ENCODE measurements at regions not wholly inside any gene's neighbourhood (a gene's known extent, or its start where the extent isn't known, plus 50 kb on each side); places are given as distances from the start of the nearest gene placed in this dataset.

- no peak overlapping the region for H3K4me3 ChIP-seq (replicated peaks; ENCODE audit: low read depth, low read length)
Measured at GRCh38 chr2:150271952-150272802, 215.3 kb downstream of the RND3 start.

GRCh38 chr2:150267651-150268415 lies 219.6 kb downstream of the RND3 start:
- Histone ChIP-seq H3K27me3 (replicated peaks; ENCODE audit: control insufficient read depth, insufficient read depth, low read length) (no peaks in the 10 kb centered on the region; the same call in 1 of the 2 replicates), H3K36me3 (ENCODE audit: control insufficient read depth, insufficient read depth, low read length) (no peaks in the 10 kb centered on the region), H3K4me3 (replicated peaks; ENCODE audit: low read depth, low read length) (no peak overlapping the region)
- no peak for DNase-seq (ENCODE audit: extremely low read depth, insufficient read length)
- no peak for TF ChIP-seq CTCF (IDR thresholded peaks at IDR 0.05; ENCODE audit: insufficient read depth, low read length, poor library complexity, severe bottlenecking)

More at GRCh38 chr2:150271952-150272802, 215.3 kb downstream of the RND3 start:
- no peaks in the 10 kb centered on the region for H3K36me3 ChIP-seq (ENCODE audit: control insufficient read depth, insufficient read depth, low read length)
- DNase-seq (ENCODE audit: extremely low read depth, insufficient read length), result no peak
- H3K27me3 ChIP-seq (replicated peaks; ENCODE audit: control insufficient read depth, insufficient read depth, low read length), result no peaks in the 10 kb centered on the region; the same call in 1 of the 2 replicates
- no peak for TF ChIP-seq CTCF (IDR thresholded peaks at IDR 0.05; ENCODE audit: insufficient read depth, low read length, poor library complexity, severe bottlenecking)

- Histone ChIP-seq H3K27me3 (replicated peaks; ENCODE audit: control insufficient read depth, insufficient read depth, low read length) (no peaks in the 10 kb centered on the region; the same call in 1 of the 2 replicates), H3K36me3 (ENCODE audit: control insufficient read depth, insufficient read depth, low read length) (no peaks in the 10 kb centered on the region), H3K4me3 (replicated peaks; ENCODE audit: low read depth, low read length) (no peak overlapping the region)
- DNase-seq (ENCODE audit: extremely low read depth, insufficient read length), result no peak
- no peak for TF ChIP-seq CTCF (IDR thresholded peaks at IDR 0.05; ENCODE audit: insufficient read depth, low read length, poor library complexity, severe bottlenecking)
Measured at GRCh38 chr2:150266931-150267330, 220.5 kb downstream of the RND3 start.

GRCh38 chr2:150264442-150264841 lies 223.0 kb downstream of the RND3 start:
- H3K36me3 ChIP-seq (ENCODE audit: control insufficient read depth, insufficient read depth, low read length), result no peaks in the 10 kb centered on the region
- no peaks in the 10 kb centered on the region; the same call in 1 of the 2 replicates for H3K27me3 ChIP-seq (replicated peaks; ENCODE audit: control insufficient read depth, insufficient read depth, low read length)
- no peak overlapping the region for H3K4me3 ChIP-seq (replicated peaks; ENCODE audit: low read depth, low read length)
- TF ChIP-seq CTCF (IDR thresholded peaks at IDR 0.05; ENCODE audit: insufficient read depth, low read length, poor library complexity, severe bottlenecking), result no peak
- no peak for DNase-seq (ENCODE audit: extremely low read depth, insufficient read length)

GRCh38 chr2:150261691-150262090 lies 225.8 kb downstream of the RND3 start:
- Histone ChIP-seq H3K27me3 (replicated peaks; ENCODE audit: control insufficient read depth, insufficient read depth, low read length) (no peaks in the 10 kb centered on the region), H3K36me3 (ENCODE audit: control insufficient read depth, insufficient read depth, low read length) (no peaks in the 10 kb centered on the region), H3K4me3 (replicated peaks; ENCODE audit: low read depth, low read length) (no peak overlapping the region)
- TF ChIP-seq CTCF (IDR thresholded peaks at IDR 0.05; ENCODE audit: insufficient read depth, low read length, poor library complexity, severe bottlenecking), result no peak
- DNase-seq (ENCODE audit: extremely low read depth, insufficient read length), result no peak
